ENCODE measurements at regions not wholly inside any gene's neighbourhood (a gene's known extent, or its start where the extent isn't known, plus 50 kb on each side); places are given as distances from the start of the nearest gene placed in this dataset.

DNA sequence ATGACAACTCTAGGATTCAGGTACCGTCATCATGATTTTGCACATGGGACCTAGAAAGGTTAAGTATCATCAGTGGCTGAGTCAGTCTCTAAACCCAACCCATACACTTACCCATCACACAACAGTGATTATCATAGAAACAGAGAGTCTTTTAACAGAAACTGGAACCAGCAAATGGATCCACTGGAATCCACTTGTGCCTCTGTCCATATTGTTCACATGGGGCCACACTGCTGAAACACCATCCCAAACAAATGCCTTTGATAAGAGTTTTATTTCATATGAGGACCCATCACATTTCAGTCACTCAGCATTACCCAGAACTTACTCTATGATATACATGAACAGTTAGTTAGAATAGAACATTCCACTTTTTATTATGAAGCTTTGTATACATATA is 430.0 kb downstream of the STK39 start:
- TF ChIP-seq, protein P1, sequence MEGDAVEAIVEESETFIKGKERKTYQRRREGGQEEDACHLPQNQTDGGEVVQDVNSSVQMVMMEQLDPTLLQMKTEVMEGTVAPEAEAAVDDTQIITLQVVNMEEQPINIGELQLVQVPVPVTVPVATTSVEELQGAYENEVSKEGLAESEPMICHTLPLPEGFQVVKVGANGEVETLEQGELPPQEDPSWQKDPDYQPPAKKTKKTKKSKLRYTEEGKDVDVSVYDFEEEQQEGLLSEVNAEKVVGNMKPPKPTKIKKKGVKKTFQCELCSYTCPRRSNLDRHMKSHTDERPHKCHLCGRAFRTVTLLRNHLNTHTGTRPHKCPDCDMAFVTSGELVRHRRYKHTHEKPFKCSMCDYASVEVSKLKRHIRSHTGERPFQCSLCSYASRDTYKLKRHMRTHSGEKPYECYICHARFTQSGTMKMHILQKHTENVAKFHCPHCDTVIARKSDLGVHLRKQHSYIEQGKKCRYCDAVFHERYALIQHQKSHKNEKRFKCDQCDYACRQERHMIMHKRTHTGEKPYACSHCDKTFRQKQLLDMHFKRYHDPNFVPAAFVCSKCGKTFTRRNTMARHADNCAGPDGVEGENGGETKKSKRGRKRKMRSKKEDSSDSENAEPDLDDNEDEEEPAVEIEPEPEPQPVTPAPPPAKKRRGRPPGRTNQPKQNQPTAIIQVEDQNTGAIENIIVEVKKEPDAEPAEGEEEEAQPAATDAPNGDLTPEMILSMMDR (IDR thresholded peaks at IDR 0.05; ENCODE audit: low read length), result no peak
- no peak for TF ChIP-seq EZH2 (optimal IDR thresholded peaks at IDR 0.05; ENCODE audit: low read depth, low read length)

Measured in MM.1S (cell line).